GM12873 (cell line): ENCODE measurements at regions not wholly inside any gene's neighbourhood (a gene's known extent, or its start where the extent isn't known, plus 50 kb on each side); places are given as distances from the start of the nearest gene placed in this dataset.

Experiments
- TF ChIP-seq, protein P1 (sequence below): IDR thresholded peaks from 2 replicates; pipeline ENCODE4 v1.5.1; 2012; ENCODE audit warnings: low read depth, mild to moderate bottlenecking, moderate library complexity, low read length, control low read depth; ENCODE audit not compliant: insufficient read depth; ENCODE audit errors: missing control alignments

DNA sequence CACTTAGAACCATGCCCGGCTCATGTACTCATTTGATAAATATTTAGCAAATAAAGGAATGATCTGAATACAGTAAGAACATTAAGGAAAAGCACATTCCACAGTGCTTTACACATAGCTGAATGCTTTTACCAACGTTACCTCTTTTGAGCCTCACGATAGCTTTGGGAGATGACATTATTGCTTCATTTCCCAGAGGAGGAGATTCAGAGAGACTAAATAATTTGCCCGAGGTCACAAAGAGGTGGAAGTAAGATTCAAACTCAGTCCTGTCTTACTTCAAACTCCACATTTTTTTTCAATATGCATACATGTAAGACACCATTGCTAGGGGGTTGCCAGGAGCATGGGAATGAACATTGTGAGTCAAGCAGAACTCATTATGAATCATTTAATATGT is 538.5 kb downstream of the BCOR start:
- TF ChIP-seq, protein P1, sequence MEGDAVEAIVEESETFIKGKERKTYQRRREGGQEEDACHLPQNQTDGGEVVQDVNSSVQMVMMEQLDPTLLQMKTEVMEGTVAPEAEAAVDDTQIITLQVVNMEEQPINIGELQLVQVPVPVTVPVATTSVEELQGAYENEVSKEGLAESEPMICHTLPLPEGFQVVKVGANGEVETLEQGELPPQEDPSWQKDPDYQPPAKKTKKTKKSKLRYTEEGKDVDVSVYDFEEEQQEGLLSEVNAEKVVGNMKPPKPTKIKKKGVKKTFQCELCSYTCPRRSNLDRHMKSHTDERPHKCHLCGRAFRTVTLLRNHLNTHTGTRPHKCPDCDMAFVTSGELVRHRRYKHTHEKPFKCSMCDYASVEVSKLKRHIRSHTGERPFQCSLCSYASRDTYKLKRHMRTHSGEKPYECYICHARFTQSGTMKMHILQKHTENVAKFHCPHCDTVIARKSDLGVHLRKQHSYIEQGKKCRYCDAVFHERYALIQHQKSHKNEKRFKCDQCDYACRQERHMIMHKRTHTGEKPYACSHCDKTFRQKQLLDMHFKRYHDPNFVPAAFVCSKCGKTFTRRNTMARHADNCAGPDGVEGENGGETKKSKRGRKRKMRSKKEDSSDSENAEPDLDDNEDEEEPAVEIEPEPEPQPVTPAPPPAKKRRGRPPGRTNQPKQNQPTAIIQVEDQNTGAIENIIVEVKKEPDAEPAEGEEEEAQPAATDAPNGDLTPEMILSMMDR, result no peak

DNA sequence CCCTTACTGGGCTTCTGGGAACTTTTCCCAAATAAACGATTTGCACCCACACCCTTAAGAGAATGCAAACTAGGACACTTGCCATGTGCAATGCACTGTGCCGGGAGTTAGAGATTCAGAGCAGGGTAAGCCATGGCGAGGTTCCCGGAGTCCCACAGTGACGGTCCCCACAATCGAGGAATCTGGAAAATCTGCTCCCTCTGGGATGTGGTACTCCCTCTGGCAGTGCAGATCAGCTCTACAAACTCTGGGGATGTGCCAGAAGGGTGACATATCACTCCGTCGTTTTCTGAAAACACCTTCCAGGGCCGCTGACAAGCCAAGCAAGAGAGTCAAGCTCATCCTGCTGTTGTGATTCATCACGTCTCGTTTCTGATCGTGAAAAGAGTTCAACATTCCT is 537.5 kb downstream of the BCOR start:
- TF ChIP-seq, protein P1, result no peak

DNA sequence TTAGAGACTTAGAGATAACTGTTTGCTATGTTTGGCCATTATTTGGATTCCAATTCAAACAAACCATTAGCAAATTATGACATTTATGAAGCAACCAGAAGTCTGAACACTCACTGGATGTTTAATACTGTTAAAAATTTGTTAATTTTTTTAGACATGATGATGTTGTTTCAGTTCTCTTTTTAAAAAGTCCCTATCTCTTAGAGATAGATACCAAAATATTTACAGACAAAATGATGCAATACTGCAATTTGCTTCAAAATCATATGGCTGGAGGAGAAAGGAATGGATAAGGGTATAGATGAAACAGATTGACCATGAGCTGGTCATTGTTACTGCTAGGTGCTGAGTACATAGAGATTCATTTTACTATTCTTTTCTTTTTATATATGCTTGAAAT is 534.6 kb downstream of the BCOR start:
- TF ChIP-seq, protein P1, result no peak

DNA sequence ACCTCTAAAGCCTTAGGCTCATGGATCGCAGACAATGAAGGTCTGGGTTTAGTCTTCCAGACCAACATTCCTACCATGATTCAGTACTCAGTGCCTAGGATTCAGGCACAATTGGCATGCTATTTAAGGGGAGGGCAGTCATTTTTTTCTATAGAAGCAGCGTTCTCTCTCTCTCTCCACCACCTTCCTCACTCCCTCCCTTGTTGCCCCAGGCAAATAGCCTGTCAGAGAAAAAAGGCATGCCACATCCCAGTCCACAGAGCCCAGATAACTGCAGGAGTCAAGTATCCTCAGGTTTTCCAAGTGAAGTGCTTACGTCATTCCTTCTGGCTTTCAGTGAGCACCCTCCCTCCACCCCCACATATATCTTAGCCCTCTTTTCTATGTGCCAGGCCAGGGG is 533.0 kb downstream of the BCOR start:
- TF ChIP-seq, protein P1, result no peak

DNA sequence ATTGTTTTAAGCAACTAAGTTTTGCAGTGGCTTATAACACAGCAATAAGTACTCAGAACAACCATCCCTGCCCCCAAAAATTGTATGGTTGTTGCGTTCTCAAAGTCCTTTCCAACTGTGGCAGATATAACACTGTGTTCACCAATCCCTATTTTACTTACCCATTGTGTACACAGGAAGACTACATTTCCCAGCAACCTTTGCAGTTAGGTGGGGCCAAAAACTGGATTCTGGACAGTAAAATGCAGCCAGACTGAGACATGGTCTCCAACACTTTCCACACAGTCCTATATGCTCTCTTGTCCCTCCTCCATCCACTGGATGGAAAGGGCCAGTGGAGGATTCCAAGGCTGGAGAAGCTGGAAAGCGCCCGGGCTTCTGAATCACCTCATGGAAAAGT is 523.6 kb downstream of the BCOR start:
- TF ChIP-seq, protein P1, result no peak

DNA sequence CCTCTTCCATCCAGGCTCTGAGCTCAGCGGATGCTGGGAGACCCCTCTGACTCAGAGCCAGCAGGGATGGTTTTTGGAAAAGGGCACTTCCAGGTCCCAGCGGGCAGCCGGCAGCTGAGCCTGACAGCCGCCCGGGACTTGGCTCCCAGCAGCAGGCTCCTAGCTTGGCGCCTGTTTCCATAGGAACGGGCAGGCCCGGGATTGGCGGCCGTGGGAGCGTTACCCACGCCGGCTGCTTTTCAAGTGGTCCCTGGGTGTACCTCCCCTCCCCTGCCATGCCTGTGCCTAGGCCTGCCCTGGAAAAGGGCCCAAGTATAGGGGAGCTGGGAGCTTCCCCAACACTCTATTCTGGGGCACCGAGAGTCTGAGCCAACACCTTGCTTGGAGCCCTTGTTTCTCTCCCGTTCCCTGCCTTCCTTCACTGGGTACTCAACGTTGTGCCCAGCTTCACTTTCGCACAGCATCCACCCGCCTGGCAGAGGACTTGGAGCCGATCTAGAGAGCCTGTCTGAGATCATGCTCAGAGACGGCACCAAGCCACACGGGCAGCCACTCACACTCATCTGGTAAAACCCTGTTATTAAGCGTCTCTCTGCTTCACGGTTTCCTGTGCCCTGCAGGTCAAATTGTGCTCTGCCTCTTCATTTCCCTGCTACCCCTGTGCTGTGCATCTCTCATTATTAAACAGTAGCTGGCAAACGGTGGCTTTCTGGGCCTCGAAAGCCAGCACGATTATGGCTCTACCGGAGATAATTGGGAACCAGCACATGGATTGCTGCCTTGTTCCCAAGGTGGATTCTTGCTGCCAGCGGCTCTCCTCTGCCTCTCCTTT is 521.5 kb downstream of the BCOR start:
- TF ChIP-seq, protein P1, result no peak

DNA sequence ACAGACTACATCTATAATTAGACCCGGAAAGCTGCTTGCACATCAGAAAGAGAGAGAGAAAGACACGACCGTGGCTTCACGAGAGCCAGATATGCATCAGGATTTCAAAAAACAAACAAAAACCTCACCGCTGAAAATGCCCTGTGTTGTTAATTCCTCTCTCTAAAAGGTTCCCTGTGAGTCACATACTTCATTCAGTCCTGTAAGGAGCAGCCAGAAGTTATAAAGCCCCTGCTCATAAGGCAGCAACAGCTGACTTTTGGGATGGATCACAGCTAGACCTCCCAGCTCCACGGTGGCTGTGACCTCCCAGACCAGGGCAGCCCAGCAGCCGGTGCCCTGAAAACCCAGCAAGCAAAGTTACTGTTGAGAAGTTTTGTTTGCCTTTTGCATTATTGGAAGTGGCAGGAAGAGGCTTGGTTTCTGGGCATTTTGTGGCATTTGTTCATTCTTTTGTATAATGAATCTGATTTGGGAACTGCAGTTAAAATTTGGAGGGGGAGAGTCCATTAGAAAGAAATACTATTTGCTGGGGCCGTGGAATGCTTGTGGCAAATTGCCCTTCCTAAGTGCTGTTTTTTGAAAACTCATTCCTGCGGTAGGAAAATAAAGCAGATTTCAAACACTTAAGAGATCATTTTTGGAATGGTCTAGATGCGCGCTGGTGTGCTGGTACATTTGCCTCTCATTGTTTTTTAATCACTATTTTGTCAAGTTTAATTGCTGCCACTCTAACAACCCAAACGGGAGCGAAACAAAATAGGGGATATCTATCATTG is 520.4 kb downstream of the BCOR start:
- TF ChIP-seq, protein P1, result no peak
